Testis (tissue), 2 donors: ENCODE measurements at regions not wholly inside any gene's neighbourhood (a gene's known extent, or its start where the extent isn't known, plus 50 kb on each side); places are given as distances from the start of the nearest gene placed in this dataset.

Experiments used
- POLR2A ChIP-seq: fragments of 450-650 bp; IDR thresholded peaks from one replicate; pipeline ENCODE4 v1.6.1; 2017; ENCODE audit warnings: antibody characterized with exemption, mild to moderate bottlenecking, moderate library complexity
- TF ChIP-seq, protein P1 (sequence below), 3 experiments: fragments of 450-650 bp in 2 of 3; fragments of 200-600 bp in 1 of 3; sonication (generic) in 1 of 3; IDR thresholded peaks; one replicate each; pipeline ENCODE4 v1.5.1; 2016 to 2019; ENCODE audit warnings: antibody characterized with exemption in 3 of 3, mild to moderate bottlenecking in 2 of 3, moderate library complexity in 1 of 3

DNA sequence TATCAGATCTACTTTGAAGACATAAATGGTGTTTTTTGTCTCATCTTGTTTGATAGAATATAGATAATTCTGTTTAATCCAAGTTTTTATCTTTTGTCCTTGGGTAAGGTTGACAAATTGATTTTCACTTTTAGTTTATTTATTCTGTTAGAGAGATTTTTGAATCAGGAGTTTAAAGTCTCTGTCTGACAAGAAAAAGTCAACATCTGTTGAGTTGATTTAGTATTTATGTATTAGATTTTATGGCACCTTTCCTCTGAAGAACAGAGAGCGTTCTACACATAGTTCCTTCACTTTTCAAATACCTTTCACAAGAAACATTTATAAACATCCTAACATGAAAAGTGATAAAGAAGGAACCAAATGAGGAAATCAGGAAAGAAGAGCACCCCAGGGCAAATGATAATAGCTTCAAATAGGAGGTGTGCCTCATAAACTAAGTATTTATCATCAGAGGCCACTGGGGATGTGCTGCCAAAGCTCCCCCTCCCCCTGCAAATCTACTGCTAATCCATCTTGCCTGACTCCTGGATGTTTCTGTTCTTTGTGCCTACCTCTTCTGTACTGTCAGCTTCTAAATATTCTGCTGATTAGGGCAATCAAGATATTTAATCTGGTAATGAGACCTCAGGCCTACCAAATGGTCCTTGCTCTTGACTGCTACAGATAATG lies 457.7 kb upstream of the CHD1 start:
- TF ChIP-seq, protein P1, sequence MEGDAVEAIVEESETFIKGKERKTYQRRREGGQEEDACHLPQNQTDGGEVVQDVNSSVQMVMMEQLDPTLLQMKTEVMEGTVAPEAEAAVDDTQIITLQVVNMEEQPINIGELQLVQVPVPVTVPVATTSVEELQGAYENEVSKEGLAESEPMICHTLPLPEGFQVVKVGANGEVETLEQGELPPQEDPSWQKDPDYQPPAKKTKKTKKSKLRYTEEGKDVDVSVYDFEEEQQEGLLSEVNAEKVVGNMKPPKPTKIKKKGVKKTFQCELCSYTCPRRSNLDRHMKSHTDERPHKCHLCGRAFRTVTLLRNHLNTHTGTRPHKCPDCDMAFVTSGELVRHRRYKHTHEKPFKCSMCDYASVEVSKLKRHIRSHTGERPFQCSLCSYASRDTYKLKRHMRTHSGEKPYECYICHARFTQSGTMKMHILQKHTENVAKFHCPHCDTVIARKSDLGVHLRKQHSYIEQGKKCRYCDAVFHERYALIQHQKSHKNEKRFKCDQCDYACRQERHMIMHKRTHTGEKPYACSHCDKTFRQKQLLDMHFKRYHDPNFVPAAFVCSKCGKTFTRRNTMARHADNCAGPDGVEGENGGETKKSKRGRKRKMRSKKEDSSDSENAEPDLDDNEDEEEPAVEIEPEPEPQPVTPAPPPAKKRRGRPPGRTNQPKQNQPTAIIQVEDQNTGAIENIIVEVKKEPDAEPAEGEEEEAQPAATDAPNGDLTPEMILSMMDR (IDR thresholded peaks at IDR 0.05), result no peak
- no peak for TF ChIP-seq POLR2A
